H1 (cell line): ENCODE measurements at regions not wholly inside any gene's neighbourhood (a gene's known extent, or its start where the extent isn't known, plus 50 kb on each side); places are given as distances from the start of the nearest gene placed in this dataset.

ENCODE experiments used
- CTCF ChIA-PET: fragments of 300-600 bp; sonication (Branson Sonifier 250); formaldehyde crosslinking; loops from one replicate; lab custom pipeline; 2021; ENCODE audit not compliant: partially characterized antibody; lab: Charles Lee
- POLR2A ChIA-PET: fragments of 300-600 bp; sonication (Branson Sonifier 250); formaldehyde crosslinking; loops from one replicate; lab custom pipeline; 2021; ENCODE audit warnings: inconsistent platforms; ENCODE audit not compliant: partially characterized antibody; lab: Charles Lee
- DNase-seq, 2 experiments: peaks; one replicate each; pipeline versions ENCODE4 v3.0.0 to v3.0.0-alpha.2; 2010 to 2022; ENCODE audit warnings: low spot score in 2 of 2, low read depth in 1 of 2, mixed read lengths in 1 of 2
- FAIRE-seq: peaks from 2 replicates; lab custom pipeline; 2011; peaks lifted over from hg19 to GRCh38; lab: Jason Lieb, UNC
- H2AFZ ChIP-seq: 2 replicates; pipeline ENCODE4 v1.8.1; 2012; ENCODE audit warnings: low read length, inconsistent platforms
- H2AK5ac ChIP-seq: 2 replicates; pipeline ENCODE4 v1.6.1; 2013; ENCODE audit warnings: low read depth, low read length
- H2BK120ac ChIP-seq: replicated peaks from 2 replicates; pipeline ENCODE3; 2013; ENCODE audit warnings: low read depth, low read length, inconsistent platforms
- H2BK12ac ChIP-seq: 2 replicates; pipeline ENCODE4 v1.6.1; 2013; ENCODE audit warnings: low read depth, low read length
- H2BK15ac ChIP-seq: 2 replicates; pipeline ENCODE4 v1.6.1; 2013; ENCODE audit warnings: low read length
- H2BK20ac ChIP-seq: 2 replicates; pipeline ENCODE4 v1.6.1; 2013; ENCODE audit warnings: low read length
- H2BK5ac ChIP-seq: 2 replicates; pipeline ENCODE4 v1.6.1; 2013; ENCODE audit warnings: low read depth, low read length
- H3K14ac ChIP-seq: 2 replicates; pipeline ENCODE4 v1.6.1; 2013; ENCODE audit warnings: inconsistent platforms; ENCODE audit not compliant: insufficient read length
- H3K18ac ChIP-seq: 2 replicates; pipeline ENCODE4 v1.6.1; 2013; ENCODE audit warnings: low read length; ENCODE audit errors: extremely low read depth
- H3K23ac ChIP-seq: 2 replicates; pipeline ENCODE4 v1.6.1; 2013; ENCODE audit warnings: inconsistent platforms; ENCODE audit not compliant: insufficient read length
- H3K23me2 ChIP-seq: 2 replicates; pipeline ENCODE4 v1.6.1; 2013; ENCODE audit warnings: low read depth, low read length
- H3K27ac ChIP-seq: 2 replicates; pipeline ENCODE4 v1.6.1; 2011; ENCODE audit warnings: low read depth, low read length, inconsistent platforms
- H3K27me3 ChIP-seq, 4 experiments: replicated peaks in 1 of 4; 1 replicate in 1 of 4; 2 replicates in 3 of 4; pipeline versions ENCODE4 v1.6.1 to v1.8.1; 2011 to 2013; ENCODE audit warnings: low read length in 3 of 4, mild to moderate bottlenecking in 3 of 4, inconsistent platforms in 2 of 4, mixed read lengths in 2 of 4, moderate library complexity in 1 of 4; ENCODE audit not compliant: control insufficient read depth in 3 of 4, insufficient read depth in 3 of 4; ENCODE audit errors: extremely low read depth in 1 of 4
- H3K36me3 ChIP-seq, 4 experiments: 2 replicates each; pipeline versions ENCODE4 v1.6.1 to v1.8.1; 2011 to 2013; ENCODE audit warnings: mild to moderate bottlenecking in 4 of 4, low read length in 3 of 4, moderate library complexity in 2 of 4, control low read depth in 1 of 4, inconsistent platforms in 1 of 4; ENCODE audit not compliant: insufficient read depth in 4 of 4, control insufficient read depth in 2 of 4
- H3K4ac ChIP-seq: replicated peaks from 2 replicates; pipeline ENCODE3; 2013; ENCODE audit warnings: low read length, low read depth, mixed read lengths, inconsistent platforms; ENCODE audit not compliant: insufficient read length
- H3K4me1 ChIP-seq, 4 experiments: replicated peaks in 1 of 4; 1 replicate in 1 of 4; 2 replicates in 3 of 4; pipeline versions ENCODE4 v1.6.1 to v1.8.1; 2011 to 2013; ENCODE audit warnings: low read length in 3 of 4, inconsistent platforms in 2 of 4, mixed read lengths in 1 of 4; ENCODE audit not compliant: insufficient read depth in 4 of 4, control insufficient read depth in 3 of 4
- H3K4me2 ChIP-seq, 2 experiments: 2 replicates each; pipeline versions ENCODE4 v1.6.1 to v1.8.1; 2011 to 2013; ENCODE audit warnings: low read depth in 2 of 2, low read length in 2 of 2, control low read depth in 1 of 2, inconsistent platforms in 1 of 2, mild to moderate bottlenecking in 1 of 2; ENCODE audit not compliant: insufficient read depth in 1 of 2
- H3K4me3 ChIP-seq, 4 experiments: fragments of 200-600, 300-600 bp in 1 of 4; sonication (generic), shearing (Covaris generic), sonication (Bioruptor Twin) in 1 of 4; 2 replicates each; pipeline versions ENCODE4 v1.5.1 to v1.8.1; 2011 to 2016; ENCODE audit warnings: low read length in 4 of 4, low read depth in 3 of 4, control low read depth in 2 of 4, inconsistent platforms in 2 of 4, mild to moderate bottlenecking in 2 of 4, mixed read lengths in 1 of 4, moderate library complexity in 1 of 4; ENCODE audit not compliant: insufficient read depth in 2 of 4; ENCODE audit errors: extremely low read depth in 1 of 4
- H3K56ac ChIP-seq: replicated peaks from 2 replicates; pipeline ENCODE3; 2013; ENCODE audit warnings: low read depth, mild to moderate bottlenecking, mixed read lengths, low read length, inconsistent platforms; ENCODE audit not compliant: insufficient read length
- H3K79me1 ChIP-seq: 2 replicates; pipeline ENCODE4 v1.6.1; 2013; ENCODE audit warnings: low read depth, low read length, control low read depth
- H3K79me2 ChIP-seq, 2 experiments: 2 replicates each; pipeline versions ENCODE4 v1.6.1 to v1.8.1; 2012 to 2013; ENCODE audit warnings: low read length in 2 of 2, mild to moderate bottlenecking in 2 of 2, inconsistent platforms in 1 of 2; ENCODE audit not compliant: insufficient read depth in 2 of 2, control insufficient read depth in 1 of 2
- H3K9ac ChIP-seq, 4 experiments: replicated peaks in 1 of 4; 1 replicate in 1 of 4; 2 replicates in 3 of 4; pipeline versions ENCODE4 v1.6.1 to v1.8.1; 2011 to 2013; ENCODE audit warnings: low read depth in 3 of 4, low read length in 3 of 4, control low read depth in 2 of 4, mild to moderate bottlenecking in 2 of 4, moderate library complexity in 2 of 4, inconsistent platforms in 1 of 4; ENCODE audit errors: extremely low read depth in 1 of 4
- H3K9me3 ChIP-seq, 2 experiments: 2 replicates each; pipeline versions ENCODE4 v1.6.1 to v1.8.1; 2012 to 2013; ENCODE audit warnings: mild to moderate bottlenecking in 2 of 2, moderate library complexity in 2 of 2, control low read depth in 1 of 2, inconsistent platforms in 1 of 2, low read depth in 1 of 2, low read length in 1 of 2, mixed read lengths in 1 of 2; ENCODE audit not compliant: insufficient read depth in 2 of 2
- H4K20me1 ChIP-seq, 2 experiments: replicated peaks in 1 of 2; 2 replicates each; pipeline versions ENCODE3 to v1.8.1; 2011 to 2013; ENCODE audit warnings: inconsistent platforms in 2 of 2, low read length in 2 of 2, mild to moderate bottlenecking in 1 of 2; ENCODE audit not compliant: insufficient read depth in 2 of 2, control insufficient read depth in 1 of 2
- H4K5ac ChIP-seq: 2 replicates; pipeline ENCODE4 v1.6.1; 2013; ENCODE audit warnings: low read length, low read depth, mixed read lengths, inconsistent platforms; ENCODE audit not compliant: insufficient read length
- H4K8ac ChIP-seq: 2 replicates; pipeline ENCODE4 v1.8.0; 2013; ENCODE audit warnings: mild to moderate bottlenecking, moderate library complexity, low read length, inconsistent platforms; ENCODE audit not compliant: insufficient read depth; ENCODE audit errors: extremely low read depth
- H4K91ac ChIP-seq: replicated peaks from 2 replicates; pipeline ENCODE3; 2013; ENCODE audit warnings: low read length, mixed read lengths, inconsistent platforms; ENCODE audit not compliant: insufficient read length
- CBX8 ChIP-seq: fragments of 300-800, 300-1000 bp; sonication (generic); IDR thresholded peaks from 2 replicates; pipeline ENCODE4 v1.7.1; 2016; ENCODE audit warnings: low read depth, low read length, borderline replicate concordance
- CTBP2 ChIP-seq: IDR thresholded peaks from 2 replicates; pipeline ENCODE4 v1.7.0; 2011; ENCODE audit warnings: borderline replicate concordance, mild to moderate bottlenecking, moderate library complexity, mixed read lengths, low read length; ENCODE audit not compliant: insufficient read depth, insufficient read length
- EP300 ChIP-seq, 2 experiments: IDR thresholded peaks; 1 replicate in 1 of 2; 2 replicates in 1 of 2; pipeline ENCODE4 v1.6.1; 2011 to 2012; ENCODE audit warnings: low read depth in 2 of 2, low read length in 2 of 2, mild to moderate bottlenecking in 2 of 2, borderline replicate concordance in 1 of 2, inconsistent platforms in 1 of 2, moderate library complexity in 1 of 2
- HDAC6 ChIP-seq: IDR thresholded peaks from one replicate; pipeline ENCODE4 v1.7.1; 2012; ENCODE audit warnings: low read depth, mild to moderate bottlenecking, inconsistent platforms, low read length, moderate library complexity
- JUN ChIP-seq: IDR thresholded peaks from 2 replicates; pipeline ENCODE4 v1.6.1; 2011; ENCODE audit warnings: low read depth, mild to moderate bottlenecking, improper control_type of control experiment, low read length
- NRF1 ChIP-seq: IDR thresholded peaks from 2 replicates; pipeline ENCODE4 v1.6.1; 2011; ENCODE audit warnings: mild to moderate bottlenecking, low read depth, low read length, improper control_type of control experiment
- RNF2 ChIP-seq: fragments of 200-900, 300-1000 bp; sonication (generic); IDR thresholded peaks from 2 replicates; pipeline ENCODE4 v1.7.1; 2016; ENCODE audit warnings: borderline replicate concordance, low read depth, mild to moderate bottlenecking, antibody characterized with exemption, low read length; ENCODE audit not compliant: poor library complexity, severe bottlenecking; ENCODE audit errors: missing control alignments
- SP4 ChIP-seq: IDR thresholded peaks from 2 replicates; pipeline ENCODE4 v1.6.1; 2012; ENCODE audit warnings: low read length, inconsistent platforms
- TAF1 ChIP-seq: IDR thresholded peaks from 2 replicates; pipeline ENCODE4 v1.6.1; 2011; ENCODE audit warnings: mild to moderate bottlenecking, low read depth, low read length
- TCF12 ChIP-seq: IDR thresholded peaks from 2 replicates; pipeline ENCODE4 v1.6.1; 2011; ENCODE audit warnings: low read depth, mild to moderate bottlenecking, low read length
- TEAD4 ChIP-seq: IDR thresholded peaks from 2 replicates; pipeline ENCODE4 v1.6.1; 2012; ENCODE audit warnings: low read depth, low read length, inconsistent platforms, mixed read lengths
- WGBS, 2 experiments: shearing (Covaris generic) in 1 of 2; methylation state at CpG; one replicate each; pipeline versions ENCODE4 v1.1.6 to v1.1.7; 2013 to 2015; ENCODE audit warnings: low lambda C conversion rate in 2 of 2, mixed read lengths in 2 of 2, inconsistent platforms in 1 of 2, low coverage in 1 of 2, missing lambda C conversion rate in 1 of 2; ENCODE audit not compliant: insufficient replicate concordance in 2 of 2, insufficient coverage in 1 of 2, insufficient read length in 1 of 2; ENCODE audit errors: extremely low coverage in 1 of 2, missing lambda C conversion rate in 1 of 2; 5-methylcytosine and 5-hydroxymethylcytosine counted together
- TF ChIP-seq, protein P1 (sequence below): IDR thresholded peaks from 2 replicates; pipeline ENCODE4 v1.6.1; 2011; ENCODE audit warnings: low read length, improper control_type of control experiment

DNA sequence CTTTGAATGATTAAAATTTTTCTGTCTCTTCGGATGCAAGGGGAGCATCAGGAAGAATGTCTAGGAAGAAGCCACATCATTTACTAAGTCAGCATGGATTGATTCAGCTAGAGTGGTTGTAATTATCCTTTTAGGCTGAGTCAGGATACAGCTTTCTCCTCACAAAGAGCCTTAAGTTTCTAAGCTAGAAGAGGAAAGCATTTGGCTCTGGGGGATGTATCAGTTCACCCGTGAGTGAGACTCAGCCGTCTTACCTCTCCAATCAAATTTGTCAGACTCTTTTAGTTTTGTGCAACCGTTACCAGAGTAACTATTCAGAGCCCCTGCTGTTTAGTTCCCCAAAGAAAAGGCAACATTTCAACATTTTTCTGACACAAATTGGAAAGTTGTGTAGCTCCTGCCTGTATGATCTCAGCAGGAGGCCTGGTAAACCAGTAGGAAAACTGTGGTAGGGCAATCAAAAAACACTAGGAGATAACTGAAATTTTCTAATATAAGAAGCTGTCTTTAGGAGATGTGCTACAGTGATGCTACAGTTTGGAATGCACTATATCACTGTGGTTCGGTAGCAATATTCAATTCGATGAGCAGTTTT is 432.4 kb upstream of the LUZP2 start:
- H3K4me2 ChIP-seq = no peak overlapping the region; a peak in 1 of 4 replicates
- no peak for FAIRE-seq
- H3K79me2 ChIP-seq = no peaks in the 10 kb centered on the region
- TF ChIP-seq TCF12 (no peak), CBX8 (no peak), JUN (no peak), HDAC6 (no peak), TAF1 (no peak), TEAD4 (no peak), RNF2 (no peak), SP4 (no peak), EP300 (IDR thresholded peaks at IDR 0.05; ENCODE audit: borderline replicate concordance in 1 of 2, low read depth in 2 of 2, low read length in 2 of 2) (no peak), NRF1 (no peak), CTBP2 (no peak)
- TF ChIP-seq, protein P1, sequence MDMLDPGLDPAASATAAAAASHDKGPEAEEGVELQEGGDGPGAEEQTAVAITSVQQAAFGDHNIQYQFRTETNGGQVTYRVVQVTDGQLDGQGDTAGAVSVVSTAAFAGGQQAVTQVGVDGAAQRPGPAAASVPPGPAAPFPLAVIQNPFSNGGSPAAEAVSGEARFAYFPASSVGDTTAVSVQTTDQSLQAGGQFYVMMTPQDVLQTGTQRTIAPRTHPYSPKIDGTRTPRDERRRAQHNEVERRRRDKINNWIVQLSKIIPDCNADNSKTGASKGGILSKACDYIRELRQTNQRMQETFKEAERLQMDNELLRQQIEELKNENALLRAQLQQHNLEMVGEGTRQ = no peak

More for the DNA sequence above, 432.4 kb upstream of the LUZP2 start:
- H4K20me1 ChIP-seq = no peaks in the 10 kb centered on the region
- H2BK15ac ChIP-seq = no peak overlapping the region
- no peaks in the 10 kb centered on the region for H3K23me2 ChIP-seq
- WGBS, 2 experiments = 84% methylated on average over 6 of the region's 6 CpGs; no CpG with 5 or more reads in 1 of the 2 experiments
- H3K23ac ChIP-seq = no peak overlapping the region
- H2BK12ac ChIP-seq = no peak overlapping the region
- no peak overlapping the region for H2BK5ac ChIP-seq
- no peak overlapping the region for H4K8ac ChIP-seq
- H3K4me3 ChIP-seq = no peak overlapping the region
- no peak overlapping the region for H3K18ac ChIP-seq
- no peak overlapping the region for H3K56ac ChIP-seq
- H3K27ac ChIP-seq = no peak overlapping the region
- no peak overlapping the region for H2BK20ac ChIP-seq
- H2AK5ac ChIP-seq = no peak overlapping the region
- no peak overlapping the region for H4K91ac ChIP-seq
- no peaks in the 10 kb centered on the region for H3K36me3 ChIP-seq
- no peak overlapping the region for H3K14ac ChIP-seq
- no peaks in the 10 kb centered on the region; a peak in 1 of 7 replicates for H3K4me1 ChIP-seq
- ChIA-PET POLR2A (no interaction called here), CTCF (interaction anchor here (0.6 to 1.3 kb wide), 3 partner anchors 9 to 88 kb away, joined by 3 to 4 read pairs (median 4); no protein-coding TSS in a partner anchor)
- H2AFZ ChIP-seq = peak overlapping the region; percentile 74; the same call in 1 of the 2 replicates
- peaks cover 0 to 1% (median 0%) of the 10 kb centered on the region in 4 experiments; a peak in 1 of 7 replicates for H3K27me3 ChIP-seq
- no peak overlapping the region for H4K5ac ChIP-seq
- H3K9me3 ChIP-seq = no peaks in the 10 kb centered on the region
- no peak overlapping the region for H2BK120ac ChIP-seq
- H3K9ac ChIP-seq = no peak overlapping the region
- H3K4ac ChIP-seq = no peak overlapping the region
- no peaks in the 10 kb centered on the region for H3K79me1 ChIP-seq
- DNase-seq = no peak
